AG04450 (cell line): ENCODE measurements at regions not wholly inside any gene's neighbourhood (a gene's known extent, or its start where the extent isn't known, plus 50 kb on each side); places are given as distances from the start of the nearest gene placed in this dataset.

Experiments
- CTCF ChIA-PET: fragments of 300-600, 350-600 bp; formaldehyde crosslinking; extraction: SDS; loops from one replicate; lab custom pipeline; 2022; ENCODE audit warnings: antibody characterized with exemption, inconsistent platforms; lab: Charles Lee
- POLR2A ChIA-PET: fragments of 350-600 bp; formaldehyde crosslinking; extraction: SDS; loops from one replicate; lab custom pipeline; 2021; ENCODE audit warnings: antibody characterized with exemption, inconsistent platforms; lab: Yijun Ruan, JAX
- DNase-seq: peaks from one replicate; pipeline ENCODE4 v3.0.0-alpha.2; 2011; ENCODE audit warnings: low read depth, low spot score
- H3K27ac ChIP-seq: one replicate; pipeline ENCODE4 v1.5.1; 2012; ENCODE audit warnings: low read depth, low read length, control low read depth
- H3K27me3 ChIP-seq: one replicate; pipeline ENCODE4 v1.6.0; 2012; ENCODE audit warnings: low read length; ENCODE audit not compliant: control insufficient read depth, insufficient read depth
- H3K4me3 ChIP-seq: 2 replicates; pipeline ENCODE4 v1.5.1; 2011; ENCODE audit warnings: mild to moderate bottlenecking, low read depth, low read length, control low read depth
- H3K9me3 ChIP-seq: 2 replicates; pipeline ENCODE4 v1.5.1; 2012; ENCODE audit warnings: low read length; ENCODE audit not compliant: control insufficient read depth, insufficient read depth
- CTCF ChIP-seq: IDR thresholded peaks from 2 replicates; pipeline ENCODE4 v1.5.1; 2011; ENCODE audit warnings: low read depth, low read length, control low read depth, inconsistent platforms

- ChIA-PET CTCF (no interaction called here), POLR2A (no interaction called here)
- H3K4me3 ChIP-seq: no peak overlapping the region
- DNase-seq: no peak
- H3K27me3 ChIP-seq: no peaks in the 10 kb centered on the region
- no peaks in the 10 kb centered on the region for H3K9me3 ChIP-seq
- TF ChIP-seq CTCF: no peak
- H3K27ac ChIP-seq: no peak overlapping the region
Observed at GRCh38 chr4:55269995-55270394, 76.0 kb upstream of the SRD5A3 start.

- CTCF ChIA-PET: interaction anchor here (1.0 kb wide), 1 partner anchor 42 kb away, joined by 4 read pairs; no protein-coding TSS in a partner anchor
- POLR2A ChIA-PET: no interaction called here
- no peak for TF ChIP-seq CTCF
- no peaks in the 10 kb centered on the region for H3K27me3 ChIP-seq
- no peaks in the 10 kb centered on the region for H3K9me3 ChIP-seq
- no peak overlapping the region for H3K4me3 ChIP-seq
- H3K27ac ChIP-seq: no peak overlapping the region
- DNase-seq: no peak
Observed at GRCh38 chr4:55270481-55270880, 75.6 kb upstream of the SRD5A3 start.

GRCh38 chr4:55272102-55272501, 73.9 kb upstream of the SRD5A3 start:
- H3K27ac ChIP-seq: no peak overlapping the region
- no peak overlapping the region for H3K4me3 ChIP-seq
- ChIA-PET CTCF (no interaction called here), POLR2A (no interaction called here)
- DNase-seq: no peak
- H3K9me3 ChIP-seq: no peaks in the 10 kb centered on the region
- no peaks in the 10 kb centered on the region for H3K27me3 ChIP-seq
- no peak for TF ChIP-seq CTCF

- no peak for DNase-seq
- ChIA-PET CTCF (no interaction called here), POLR2A (no interaction called here)
- no peak for TF ChIP-seq CTCF
- H3K27me3 ChIP-seq: no peaks in the 10 kb centered on the region
- H3K27ac ChIP-seq: no peak overlapping the region
- no peak overlapping the region for H3K4me3 ChIP-seq
- no peaks in the 10 kb centered on the region for H3K9me3 ChIP-seq
Observed at GRCh38 chr4:55272589-55272988, 73.5 kb upstream of the SRD5A3 start.

GRCh38 chr4:55277011-55277410, 69.0 kb upstream of the SRD5A3 start:
- Histone ChIP-seq H3K27me3 (no peaks in the 10 kb centered on the region), H3K9me3 (no peaks in the 10 kb centered on the region), H3K4me3 (no peak overlapping the region), H3K27ac (no peak overlapping the region)
- ChIA-PET CTCF (no interaction called here), POLR2A (no interaction called here)
- DNase-seq: no peak
- no peak for TF ChIP-seq CTCF
